Omental fat pad (tissue), 3 donors: ENCODE measurements at regions not wholly inside any gene's neighbourhood (a gene's known extent, or its start where the extent isn't known, plus 50 kb on each side); places are given as distances from the start of the nearest gene placed in this dataset.

Experiments used
- ATAC-seq: fragments of 150-250 bp; one replicate; pipeline ENCODE4 v1.9.1; 2016; ENCODE audit warnings: mild to moderate bottlenecking, moderate library complexity; ENCODE audit not compliant: low FRiP score
- DNase-seq: peaks from one replicate; pipeline ENCODE4 v3.0.0-alpha.2; 2019; ENCODE audit warnings: low spot score
- TF ChIP-seq, protein P1 (sequence below), 3 donors: fragments of 450-650 bp; IDR thresholded peaks; one replicate each; pipeline ENCODE4 v1.5.1; 2016 to 2017; ENCODE audit warnings: antibody characterized with exemption in 3 of 3, mild to moderate bottlenecking in 3 of 3, moderate library complexity in 2 of 3

DNA sequence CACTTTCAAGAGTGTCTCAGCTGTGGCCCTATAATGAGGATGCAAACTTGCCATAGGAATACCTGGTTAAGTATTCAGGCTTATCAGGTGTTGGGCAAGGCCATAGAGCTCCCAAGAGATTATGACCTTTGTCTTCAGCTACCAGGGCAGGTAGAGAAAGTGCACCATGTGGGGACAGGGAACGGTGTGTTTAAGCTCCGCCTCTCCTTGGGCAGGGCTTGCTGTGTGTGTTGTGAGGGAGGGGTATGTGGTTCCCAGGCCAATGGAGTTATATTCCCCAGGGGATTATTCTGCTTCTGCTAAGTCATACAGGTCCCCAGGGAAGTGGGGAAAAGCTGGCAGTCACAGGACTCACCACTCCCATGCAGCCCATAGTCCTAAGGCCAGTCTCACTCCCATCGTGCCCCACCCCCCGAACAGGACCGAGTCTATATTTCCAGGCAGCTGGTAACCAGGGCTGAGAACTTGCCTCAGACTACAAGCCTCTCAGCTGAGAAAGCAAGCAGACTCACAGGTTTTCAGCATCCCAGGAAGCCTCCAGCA is 660.2 kb downstream of the HTR1B start:
- TF ChIP-seq, protein P1, sequence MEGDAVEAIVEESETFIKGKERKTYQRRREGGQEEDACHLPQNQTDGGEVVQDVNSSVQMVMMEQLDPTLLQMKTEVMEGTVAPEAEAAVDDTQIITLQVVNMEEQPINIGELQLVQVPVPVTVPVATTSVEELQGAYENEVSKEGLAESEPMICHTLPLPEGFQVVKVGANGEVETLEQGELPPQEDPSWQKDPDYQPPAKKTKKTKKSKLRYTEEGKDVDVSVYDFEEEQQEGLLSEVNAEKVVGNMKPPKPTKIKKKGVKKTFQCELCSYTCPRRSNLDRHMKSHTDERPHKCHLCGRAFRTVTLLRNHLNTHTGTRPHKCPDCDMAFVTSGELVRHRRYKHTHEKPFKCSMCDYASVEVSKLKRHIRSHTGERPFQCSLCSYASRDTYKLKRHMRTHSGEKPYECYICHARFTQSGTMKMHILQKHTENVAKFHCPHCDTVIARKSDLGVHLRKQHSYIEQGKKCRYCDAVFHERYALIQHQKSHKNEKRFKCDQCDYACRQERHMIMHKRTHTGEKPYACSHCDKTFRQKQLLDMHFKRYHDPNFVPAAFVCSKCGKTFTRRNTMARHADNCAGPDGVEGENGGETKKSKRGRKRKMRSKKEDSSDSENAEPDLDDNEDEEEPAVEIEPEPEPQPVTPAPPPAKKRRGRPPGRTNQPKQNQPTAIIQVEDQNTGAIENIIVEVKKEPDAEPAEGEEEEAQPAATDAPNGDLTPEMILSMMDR (IDR thresholded peaks at IDR 0.05): no peak
- ATAC-seq (no peak), DNase-seq (no peak)

DNA sequence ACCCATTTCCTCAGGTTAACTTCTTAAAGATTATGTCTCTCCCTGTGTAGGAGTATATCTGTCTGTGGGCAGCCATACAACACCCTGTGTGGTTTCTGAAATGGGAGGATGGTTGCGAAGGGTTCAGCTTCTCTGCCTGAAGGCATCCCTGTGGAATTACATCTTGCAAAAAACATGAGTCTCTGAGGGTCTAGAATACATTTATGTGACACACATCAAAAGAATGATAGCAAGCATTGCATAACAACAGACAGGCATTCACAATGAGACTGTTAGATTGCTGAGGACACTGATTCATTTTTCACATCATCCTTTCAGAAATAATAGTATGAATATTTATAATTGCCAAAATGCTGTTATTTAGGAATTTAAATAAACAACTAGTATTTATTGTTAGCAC is 670.9 kb downstream of the HTR1B start:
- DNase-seq: no peak
- TF ChIP-seq, protein P1 (IDR thresholded peaks at IDR 0.05): no peak
- no peak for ATAC-seq

DNA sequence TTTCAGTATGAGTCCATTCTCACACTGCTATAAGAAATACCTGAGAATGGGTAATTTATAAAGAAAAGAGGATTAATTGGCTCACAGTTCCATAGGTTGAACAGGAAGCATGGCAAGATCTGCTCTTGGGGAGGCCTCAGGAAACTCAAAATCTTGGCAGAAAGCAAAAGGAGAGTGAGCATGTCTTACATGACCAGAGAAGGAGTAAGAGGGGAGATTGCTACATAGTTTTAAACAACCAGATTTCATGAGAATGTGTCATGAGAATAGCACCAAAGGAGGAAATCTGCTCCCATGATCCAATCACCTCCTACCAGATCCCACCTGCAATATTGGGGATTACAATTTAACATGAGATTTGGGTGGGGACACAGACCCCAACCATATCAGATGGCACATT is 672.4 kb downstream of the HTR1B start:
- ATAC-seq (no peak), DNase-seq (no peak)
- TF ChIP-seq, protein P1 (IDR thresholded peaks at IDR 0.05): no peak

DNA sequence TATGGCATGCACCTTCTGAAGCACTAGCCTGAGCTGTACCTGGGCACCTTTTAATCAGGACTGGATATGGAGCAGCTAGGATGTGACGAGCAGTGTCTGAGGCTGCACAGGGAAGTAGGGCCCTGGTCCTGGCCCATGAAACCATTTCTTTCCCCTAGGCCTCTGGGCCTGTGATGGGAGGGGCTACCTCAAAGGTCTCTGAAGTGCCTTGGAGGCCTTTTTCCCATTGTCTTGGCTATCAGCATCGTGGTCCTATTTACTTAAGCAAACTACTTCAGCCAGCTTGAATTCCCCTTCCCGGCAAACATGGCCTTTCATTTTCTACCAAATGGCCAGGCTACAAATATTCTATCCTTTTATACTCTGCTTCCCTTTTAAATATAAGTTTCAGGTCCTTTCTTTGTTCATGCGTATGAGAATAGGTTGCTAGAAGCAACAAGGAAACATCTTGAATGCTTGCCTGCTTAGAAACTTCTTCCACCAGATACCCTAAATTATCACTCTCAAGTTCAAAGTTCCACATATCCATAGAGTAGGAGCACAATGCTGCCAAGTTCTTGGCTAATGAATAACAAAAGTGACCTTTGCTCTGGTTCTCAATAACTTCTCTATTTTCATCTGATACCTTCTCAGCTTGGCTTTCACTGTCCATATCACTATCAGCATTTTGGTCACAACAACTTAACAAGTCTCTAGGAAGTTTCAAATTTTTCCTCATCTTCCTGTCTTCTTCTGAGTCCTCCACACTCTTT is 673.1 kb downstream of the HTR1B start:
- DNase-seq (no peak), ATAC-seq (no peak)
- TF ChIP-seq, protein P1 (IDR thresholded peaks at IDR 0.05): no peak

DNA sequence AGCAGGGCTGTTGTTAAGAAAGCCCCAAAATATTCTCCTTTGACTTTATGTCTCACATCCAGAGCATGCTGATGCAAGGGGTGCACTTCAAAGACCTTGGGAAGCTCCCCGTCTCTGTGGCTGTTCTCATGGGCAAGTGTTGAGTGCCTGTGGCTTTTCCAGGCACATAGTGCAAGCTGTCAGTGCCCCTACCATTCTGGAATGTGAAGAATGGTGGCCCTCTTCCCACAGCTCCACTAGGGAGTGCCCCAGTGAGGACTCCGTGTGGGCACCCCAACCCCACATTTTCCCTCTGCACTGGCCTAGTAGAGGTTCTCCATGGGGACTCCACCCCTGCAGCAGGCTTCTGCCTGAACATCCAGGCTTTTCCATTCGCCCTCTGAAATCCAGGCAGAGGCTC is 673.7 kb downstream of the HTR1B start:
- ATAC-seq: no peak
- DNase-seq: no peak
- TF ChIP-seq, protein P1 (IDR thresholded peaks at IDR 0.05): no peak

DNA sequence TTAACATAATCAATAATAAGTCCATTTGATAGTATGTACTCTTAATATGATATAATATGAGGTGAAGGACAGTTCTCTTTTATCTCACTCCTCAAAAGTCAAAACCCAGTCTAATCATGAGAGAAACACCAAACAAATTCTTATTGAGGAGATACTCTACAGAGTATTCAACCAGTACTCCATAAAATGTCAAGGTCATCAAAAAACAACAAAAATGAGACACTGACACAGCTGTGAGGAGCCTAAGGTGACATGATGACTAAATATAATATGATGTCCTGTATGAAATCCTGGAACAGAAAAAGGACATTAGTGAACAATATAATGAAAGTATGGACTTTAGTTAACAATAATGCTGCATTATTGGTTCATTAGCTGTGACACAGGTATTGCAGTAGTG is 675.1 kb downstream of the HTR1B start:
- DNase-seq: no peak
- TF ChIP-seq, protein P1 (IDR thresholded peaks at IDR 0.05): no peak
- ATAC-seq: no peak

DNA sequence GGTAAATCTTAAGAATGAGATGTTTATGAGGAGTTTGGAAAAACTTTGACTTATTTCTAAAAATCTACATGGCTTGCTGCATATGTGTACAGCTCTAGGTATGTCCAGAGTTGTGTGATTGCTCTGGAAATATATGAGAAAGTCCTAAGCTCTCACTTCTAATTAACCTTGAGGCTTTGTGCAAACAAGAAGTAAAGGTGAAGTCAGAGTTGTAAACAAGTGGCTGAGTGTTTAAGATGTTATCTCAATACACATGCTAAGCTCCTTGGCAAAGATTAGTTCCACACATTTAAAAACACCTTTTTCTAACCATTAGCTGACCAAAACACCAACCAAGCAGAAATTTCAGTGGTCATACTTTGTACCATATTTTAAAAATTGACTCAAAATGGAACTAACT is 684.2 kb downstream of the HTR1B start:
- DNase-seq (no peak), ATAC-seq (no peak)
- TF ChIP-seq, protein P1 (IDR thresholded peaks at IDR 0.05): no peak
